IMR-90 (cell line): ENCODE measurements at regions not wholly inside any gene's neighbourhood (a gene's known extent, or its start where the extent isn't known, plus 50 kb on each side); places are given as distances from the start of the nearest gene placed in this dataset.
"Not testable (repeated sequence)": the region's sequence is repeated elsewhere in the genome, so short reads cannot be mapped to it uniquely, and the experiment has no call there.

Experiments
- ATAC-seq: fragments of 200-7000 bp; cut with Tn5 transposase; 2 replicates; pipeline ENCODE4 v1.9.1; 2020; ENCODE audit warnings: low read depth, mild to moderate bottlenecking, moderate library complexity
- BruUV-seq: library from RNA; stranded (reverse); fragments of 400-500 nt; replicated peaks from 2 replicates; lab custom pipeline; 2021; lab: Mats Ljungman, UMichigan
- CTCF ChIA-PET: fragments of 300-600 bp; formaldehyde crosslinking; extraction: SDS; loops from one replicate; lab custom pipeline; 2021; ENCODE audit warnings: antibody characterized with exemption; lab: Yijun Ruan, JAX
- POLR2A ChIA-PET: fragments of 300-600 bp; sonication (Branson Sonifier 250); formaldehyde crosslinking; loops from one replicate; lab custom pipeline; 2022; ENCODE audit warnings: antibody characterized with exemption; ENCODE audit not compliant: unreplicated experiment; lab: Charles Lee
- DNase-seq: peaks from one replicate; pipeline ENCODE4 v3.0.0; 2013
- H2AFZ ChIP-seq: replicated peaks from 2 replicates; pipeline ENCODE3; 2013; ENCODE audit warnings: low read length, mild to moderate bottlenecking; ENCODE audit not compliant: poor library complexity
- H2AK5ac ChIP-seq: 2 replicates; pipeline ENCODE4 v1.6.1; 2013; ENCODE audit warnings: low read depth, low read length, inconsistent platforms
- H2AK9ac ChIP-seq: replicated peaks from 2 replicates; pipeline ENCODE3; 2013; ENCODE audit warnings: mild to moderate bottlenecking, low read depth, low read length, moderate library complexity; ENCODE audit not compliant: poor library complexity
- H2BK120ac ChIP-seq: 2 replicates; pipeline ENCODE4 v1.6.1; 2013; ENCODE audit warnings: low read depth, low read length, inconsistent platforms
- H2BK15ac ChIP-seq: 3 replicates; pipeline ENCODE4 v1.6.1; 2013; ENCODE audit warnings: low read depth, low read length, inconsistent platforms
- H2BK20ac ChIP-seq: 2 replicates; pipeline ENCODE4 v1.6.1; 2013; ENCODE audit warnings: low read depth, mild to moderate bottlenecking, inconsistent platforms, low read length, moderate library complexity
- H2BK5ac ChIP-seq: 2 replicates; pipeline ENCODE4 v1.6.1; 2013; ENCODE audit warnings: mild to moderate bottlenecking, low read depth, low read length, inconsistent platforms; ENCODE audit not compliant: poor library complexity, severe bottlenecking
- H3K14ac ChIP-seq: replicated peaks from 2 replicates; pipeline ENCODE4 v1.6.1; 2013; ENCODE audit warnings: low read depth, low read length, inconsistent platforms
- H3K18ac ChIP-seq: 2 replicates; pipeline ENCODE4 v1.6.1; 2013; ENCODE audit warnings: low read depth, low read length, control low read depth
- H3K23ac ChIP-seq: 2 replicates; pipeline ENCODE4 v1.6.1; 2013; ENCODE audit warnings: low read depth, low read length, inconsistent platforms
- H3K27ac ChIP-seq: 2 replicates; pipeline ENCODE4 v1.5.1; 2013; ENCODE audit warnings: mild to moderate bottlenecking, control low read depth, low read length; ENCODE audit not compliant: insufficient read depth
- H3K27me3 ChIP-seq: 2 replicates; pipeline ENCODE4 v1.6.1; 2013; ENCODE audit warnings: low read length; ENCODE audit not compliant: control insufficient read depth, insufficient read depth
- H3K36me3 ChIP-seq: 2 replicates; pipeline ENCODE4 v1.6.1; 2013; ENCODE audit warnings: low read length, mixed read lengths; ENCODE audit not compliant: control insufficient read depth, insufficient read depth
- H3K4ac ChIP-seq: 2 replicates; pipeline ENCODE4 v1.6.1; 2013; ENCODE audit warnings: low read depth, low read length, inconsistent platforms
- H3K4me1 ChIP-seq: 2 replicates; pipeline ENCODE4 v1.6.1; 2013; ENCODE audit warnings: low read length, mixed read lengths; ENCODE audit not compliant: control insufficient read depth, insufficient read depth
- H3K4me2 ChIP-seq: 2 replicates; pipeline ENCODE4 v1.6.1; 2013; ENCODE audit warnings: low read depth, mild to moderate bottlenecking, control low read depth, low read length, moderate library complexity
- H3K4me3 ChIP-seq: 2 replicates; pipeline ENCODE4 v1.5.1; 2013; ENCODE audit warnings: low read depth, mild to moderate bottlenecking, control low read depth, low read length, moderate library complexity; ENCODE audit not compliant: insufficient read depth
- H3K56ac ChIP-seq: 2 replicates; pipeline ENCODE4 v1.6.1; 2013; ENCODE audit warnings: low read length, inconsistent platforms; ENCODE audit not compliant: insufficient read depth; ENCODE audit errors: extremely low read depth
- H3K79me1 ChIP-seq, 2 experiments: 2 replicates each; pipeline ENCODE4 v1.6.1; 2013; ENCODE audit warnings: low read length in 2 of 2, inconsistent platforms in 1 of 2, low read depth in 1 of 2
- H3K9ac ChIP-seq: 2 replicates; pipeline ENCODE4 v1.6.1; 2013; ENCODE audit warnings: low read depth, low read length, control low read depth
- H3K9me1 ChIP-seq: 2 replicates; pipeline ENCODE4 v1.6.1; 2013; ENCODE audit warnings: low read length, inconsistent platforms; ENCODE audit not compliant: insufficient read depth
- H3K9me3 ChIP-seq: 2 replicates; pipeline ENCODE4 v1.6.1; 2013; ENCODE audit warnings: low read length; ENCODE audit not compliant: control insufficient read depth, insufficient read depth
- H4K20me1 ChIP-seq: 2 replicates; pipeline ENCODE4 v1.6.1; 2013; ENCODE audit warnings: low read length, inconsistent platforms; ENCODE audit not compliant: insufficient read depth
- H4K5ac ChIP-seq: 2 replicates; pipeline ENCODE4 v1.6.1; 2013; ENCODE audit warnings: mild to moderate bottlenecking, low read depth, low read length, control low read depth
- H4K8ac ChIP-seq, 2 experiments: 2 replicates each; pipeline ENCODE4 v1.6.1; 2013; ENCODE audit warnings: low read depth in 2 of 2, low read length in 2 of 2, control low read depth in 1 of 2, inconsistent platforms in 1 of 2
- H4K91ac ChIP-seq: 2 replicates; pipeline ENCODE4 v1.6.1; 2013; ENCODE audit warnings: low read depth, low read length, inconsistent platforms; ENCODE audit not compliant: insufficient read depth
- CTCF ChIP-seq: conservative IDR thresholded peaks from 2 replicates; pipeline ENCODE4 v1.5.1; 2012; ENCODE audit warnings: mild to moderate bottlenecking, low read depth, low read length, improper control_type of control experiment
- RAD21 ChIP-seq: IDR thresholded peaks from 2 replicates; pipeline ENCODE4 v1.6.1; 2012; ENCODE audit warnings: low read length, improper control_type of control experiment
- SMC3 ChIP-seq: fragments of 150-350 bp; IDR thresholded peaks from 2 replicates; pipeline ENCODE4 v1.6.1; 2016; ENCODE audit warnings: low read depth, mild to moderate bottlenecking, antibody characterized with exemption, low read length, moderate library complexity
- WGBS, 2 experiments: methylation state at CpG; one replicate each; pipeline versions ENCODE4 v1.1.5 to v1.1.7; 2013; ENCODE audit warnings: missing lambda C conversion rate in 2 of 2; ENCODE audit not compliant: insufficient read length in 1 of 2; ENCODE audit errors: extremely low coverage in 2 of 2; 5-methylcytosine and 5-hydroxymethylcytosine counted together
- dilution Hi-C: fragments of 300-500 bp; cut with HindIII; formaldehyde crosslinking; loops from one replicate; pipeline ENCODE4 v1.14.3; 2018; ENCODE audit warnings: low sequenced_read_pairs; ENCODE audit not compliant: unreplicated experiment
- in situ Hi-C: fragments of 300-500 bp; cut with MboI; formaldehyde crosslinking; loops from 3 replicates; pipeline ENCODE4 v1.14.3; 2019; ENCODE audit warnings: low sequenced_read_pairs, inconsistent platforms, mixed read lengths
- intact Hi-C: fragments of 100-400 bp; cut with micrococcal nuclease; formaldehyde crosslinking; loops from 2 replicates; pipeline ENCODE4 v1.10.0; 2022

DNA sequence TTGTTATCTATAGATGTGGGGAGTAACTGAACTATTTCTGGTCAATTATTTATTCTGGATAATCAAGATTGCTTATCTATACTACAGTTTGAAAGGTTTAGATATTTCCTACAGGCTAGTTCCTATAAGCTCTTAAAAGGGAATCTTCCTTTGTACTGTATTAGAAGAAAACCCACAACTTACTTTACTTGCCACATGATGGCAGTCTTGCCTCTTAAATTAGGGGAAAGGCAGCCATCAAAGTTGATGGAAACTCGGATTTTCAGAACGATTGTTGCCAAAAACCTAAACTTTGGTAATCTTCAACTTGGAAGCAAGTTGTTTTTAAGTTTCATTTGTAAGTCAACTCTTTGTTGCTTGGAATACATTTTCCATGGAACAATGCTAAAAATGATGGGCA lies 77.2 kb upstream of the AGTPBP1 start:
- DNase-seq (peak; percentile 20), ATAC-seq (peak; percentile 76)
- H3K9me1 ChIP-seq, H4K5ac ChIP-seq, H3K4me1 ChIP-seq, H4K91ac ChIP-seq, H2BK120ac ChIP-seq, H3K79me1 ChIP-seq, H3K36me3 ChIP-seq, H3K9me3 ChIP-seq, POLR2A ChIA-PET, BruUV-seq, H3K4me2 ChIP-seq, dilution Hi-C loops, H4K20me1 ChIP-seq, H3K9ac ChIP-seq, H3K4ac ChIP-seq, H2BK15ac ChIP-seq, H3K56ac ChIP-seq, H2AK5ac ChIP-seq, H2AK9ac ChIP-seq, CTCF ChIA-PET, in situ Hi-C loops, H3K27me3 ChIP-seq, H3K23ac ChIP-seq, H3K4me3 ChIP-seq, H3K27ac ChIP-seq, H3K18ac ChIP-seq, H2BK5ac ChIP-seq, H2BK20ac ChIP-seq, H2AFZ ChIP-seq, H3K14ac ChIP-seq, H4K8ac ChIP-seq: not testable (repeated sequence)
- peak; percentile 46 for TF ChIP-seq RAD21
- 0 out of 2 replicates have a peak, but pooled peaks have one; percentile 6 for TF ChIP-seq SMC3
- peak; percentile 39 for TF ChIP-seq CTCF
- WGBS, 2 experiments: no CpG with 5 or more reads among the region's 2 CpGs
- intact Hi-C loops: loop anchor here (5.0 kb wide), 1 partner anchor 83 kb away; no protein-coding TSS in a partner anchor

DNA sequence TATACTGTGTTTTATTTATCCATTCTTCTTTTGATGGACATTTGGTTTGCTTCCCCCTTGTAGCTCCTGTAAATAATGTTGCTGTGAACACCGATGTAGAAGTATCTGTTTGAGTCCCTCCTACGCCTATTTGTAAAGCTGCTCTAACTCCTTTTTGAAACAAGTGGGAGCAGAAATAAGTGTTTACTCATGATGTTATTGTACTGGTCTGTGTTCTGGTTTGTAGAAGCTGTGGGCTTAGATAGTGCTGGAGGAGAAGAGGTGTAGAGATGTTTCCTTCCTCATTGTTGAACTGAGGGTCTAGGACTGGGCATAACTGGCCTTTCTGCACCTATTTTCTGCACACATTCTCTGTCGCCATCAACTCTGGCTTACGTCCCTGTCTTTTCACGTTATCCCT lies 78.8 kb upstream of the AGTPBP1 start:
- H2BK5ac ChIP-seq, ATAC-seq, H2AFZ ChIP-seq, H3K36me3 ChIP-seq, H2BK120ac ChIP-seq, H3K18ac ChIP-seq, H4K91ac ChIP-seq, in situ Hi-C loops, H3K4me2 ChIP-seq, H3K9me3 ChIP-seq, H3K27ac ChIP-seq, POLR2A ChIA-PET, H3K9ac ChIP-seq, BruUV-seq, H3K9me1 ChIP-seq, H2BK15ac ChIP-seq, H3K56ac ChIP-seq, H3K79me1 ChIP-seq, H3K14ac ChIP-seq, DNase-seq, H2AK5ac ChIP-seq, H3K27me3 ChIP-seq, H2AK9ac ChIP-seq, H4K5ac ChIP-seq, H3K4me1 ChIP-seq, CTCF ChIA-PET, H3K4ac ChIP-seq, H2BK20ac ChIP-seq, H3K23ac ChIP-seq, H4K20me1 ChIP-seq, H3K4me3 ChIP-seq, dilution Hi-C loops, H4K8ac ChIP-seq: not testable (repeated sequence)
- intact Hi-C loops: loop anchor here (10.0 kb wide), 1 partner anchor 424 kb away; no protein-coding TSS in a partner anchor
- no CpG with 5 or more reads among the region's 5 CpGs for WGBS, 2 experiments
